GM18502 (cell line): ENCODE measurements at regions not wholly inside any gene's neighbourhood (a gene's known extent, or its start where the extent isn't known, plus 50 kb on each side); places are given as distances from the start of the nearest gene placed in this dataset.
"Not testable (repeated sequence)": the region's sequence is repeated elsewhere in the genome, so short reads cannot be mapped to it uniquely, and the experiment has no call there.

Experiments
- ATAC-seq: cut with Tn5 transposase; IDR thresholded peaks from one replicate; pipeline ENCODE4 v1.9.1; 2021; ENCODE audit warnings: mild to moderate bottlenecking; ENCODE audit not compliant: unreplicated experiment, poor library complexity

- no peak for ATAC-seq
Observed at GRCh38 chr3:95758707-95759106, 1055.7 kb upstream of the EPHA6 start.

- ATAC-seq = no peak
Observed at GRCh38 chr3:95759614-95760301, 1054.6 kb upstream of the EPHA6 start.

GRCh38 chr3:95775486-95776094 is 1038.8 kb upstream of the EPHA6 start:
- no peak for ATAC-seq

- no peak for ATAC-seq
Observed at GRCh38 chr3:95781598-95781997, 1032.8 kb upstream of the EPHA6 start.

DNA sequence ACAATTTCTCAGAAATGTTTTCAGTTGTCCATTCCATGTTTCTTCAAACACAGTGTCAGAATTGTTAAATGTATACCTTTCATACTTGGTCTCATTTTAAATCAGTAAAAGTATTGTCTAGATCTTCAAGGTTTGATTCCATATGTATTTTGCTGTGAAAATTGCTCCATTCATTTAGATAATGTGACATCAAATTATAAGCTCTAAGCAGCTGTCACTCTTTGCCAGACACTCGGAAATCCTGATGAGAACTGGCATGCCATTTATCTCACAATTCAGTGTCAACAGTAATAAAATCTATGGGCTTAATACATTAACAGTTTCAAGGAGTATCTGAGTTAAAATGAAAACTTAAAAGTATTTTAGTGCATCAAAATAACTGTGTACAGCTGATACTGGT is 1025.3 kb upstream of the EPHA6 start:
- ATAC-seq = no peak

DNA sequence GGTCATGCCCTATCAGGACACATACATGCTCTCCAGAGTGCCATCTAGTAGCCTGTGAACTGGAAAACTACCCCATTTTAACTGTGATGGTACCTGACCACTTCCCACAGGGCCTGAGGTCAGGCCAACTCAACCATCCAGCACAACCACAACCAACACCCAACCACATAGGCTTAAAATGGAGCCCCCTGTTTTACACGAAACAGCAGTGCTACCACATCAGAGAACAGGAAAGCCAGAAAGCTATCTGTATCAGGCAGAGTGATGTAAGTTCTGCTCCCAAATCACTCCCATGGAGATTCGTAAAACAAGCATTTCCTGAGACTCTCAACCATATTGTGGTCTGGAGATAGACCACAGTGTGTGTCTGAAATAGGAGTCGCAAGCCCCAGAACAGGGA is 1017.3 kb upstream of the EPHA6 start:
- no peak for ATAC-seq

DNA sequence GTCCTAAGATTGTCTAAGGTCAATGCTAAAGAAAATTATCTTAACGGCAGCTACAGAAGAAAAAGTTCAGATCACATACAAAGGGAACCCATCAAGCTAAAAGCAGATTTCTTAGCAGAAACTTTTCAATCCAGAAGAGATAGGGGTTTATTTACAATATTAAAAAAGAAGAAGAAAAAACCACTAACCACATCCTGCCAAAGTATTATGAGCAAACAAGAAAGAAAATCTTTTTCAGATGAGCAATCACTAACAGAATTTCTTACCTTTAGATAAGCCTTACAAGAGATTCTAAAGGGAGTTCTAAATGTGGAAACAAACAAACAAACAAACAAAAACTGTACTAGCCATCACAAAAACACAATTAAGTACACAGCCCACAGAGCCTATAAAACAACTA is 1015.8 kb upstream of the EPHA6 start:
- ATAC-seq = no peak

GRCh38 chr3:95810462-95810861 is 1003.9 kb upstream of the EPHA6 start:
- ATAC-seq = no peak

GRCh38 chr3:95813244-95813643 is 1001.1 kb upstream of the EPHA6 start:
- no peak for ATAC-seq

DNA sequence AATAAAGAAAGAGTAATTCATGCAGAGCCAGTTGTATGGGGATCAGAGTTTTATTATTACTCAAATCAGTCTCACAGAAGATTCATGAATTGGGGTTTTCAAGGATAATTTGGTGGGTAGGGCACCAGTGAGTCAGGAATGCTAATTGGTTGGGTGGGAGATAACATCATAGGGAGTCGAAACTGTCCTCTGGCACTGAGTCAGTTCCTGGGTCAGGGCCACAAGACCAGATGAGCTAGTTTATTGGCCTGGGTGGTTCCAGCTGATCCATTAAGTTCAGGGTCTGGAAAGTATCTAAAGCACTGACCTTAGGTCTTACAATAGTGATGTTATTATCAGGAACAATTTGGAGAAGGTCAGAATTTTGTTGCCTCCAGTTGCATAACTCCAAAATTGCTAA is 998.6 kb upstream of the EPHA6 start:
- no peak for ATAC-seq

- no peak for ATAC-seq
Observed at GRCh38 chr3:95826419-95826818, 988.0 kb upstream of the EPHA6 start.

GRCh38 chr3:95832146-95832545 is 982.2 kb upstream of the EPHA6 start:
- ATAC-seq = no peak

GRCh38 chr3:95860628-95861027 is 953.8 kb upstream of the EPHA6 start:
- not testable (repeated sequence) for ATAC-seq

GRCh38 chr3:95883801-95884200 is 930.6 kb upstream of the EPHA6 start:
- no peak for ATAC-seq

GRCh38 chr3:95886616-95887015 is 927.8 kb upstream of the EPHA6 start:
- ATAC-seq = no peak

DNA sequence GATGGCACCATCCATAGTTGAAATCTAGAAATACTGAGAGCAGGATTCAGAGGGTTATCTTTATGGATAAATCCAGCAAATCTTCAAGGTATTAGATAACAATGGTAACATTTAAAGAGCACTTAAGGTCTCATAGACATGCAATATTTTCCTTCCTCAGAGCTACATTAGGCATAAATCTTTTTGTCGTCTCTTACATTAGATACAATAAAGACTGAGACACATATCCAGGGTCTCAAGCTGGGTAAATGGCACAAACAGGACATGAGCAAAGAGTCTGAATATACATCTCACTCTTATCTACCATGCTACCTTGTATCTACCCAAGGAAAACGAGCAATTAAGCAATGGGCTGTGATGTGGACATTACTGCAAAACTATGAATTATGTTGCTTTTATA is 927.3 kb upstream of the EPHA6 start:
- no peak for ATAC-seq

- ATAC-seq = no peak
Observed at GRCh38 chr3:95894820-95895219, 919.6 kb upstream of the EPHA6 start.

GRCh38 chr3:95899494-95899893 is 914.9 kb upstream of the EPHA6 start:
- ATAC-seq = no peak

- ATAC-seq = no peak
Observed at GRCh38 chr3:95899911-95900310, 914.5 kb upstream of the EPHA6 start.

GRCh38 chr3:95901948-95902347 is 912.4 kb upstream of the EPHA6 start:
- no peak for ATAC-seq

- no peak for ATAC-seq
Observed at GRCh38 chr3:95905182-95905581, 909.2 kb upstream of the EPHA6 start.

DNA sequence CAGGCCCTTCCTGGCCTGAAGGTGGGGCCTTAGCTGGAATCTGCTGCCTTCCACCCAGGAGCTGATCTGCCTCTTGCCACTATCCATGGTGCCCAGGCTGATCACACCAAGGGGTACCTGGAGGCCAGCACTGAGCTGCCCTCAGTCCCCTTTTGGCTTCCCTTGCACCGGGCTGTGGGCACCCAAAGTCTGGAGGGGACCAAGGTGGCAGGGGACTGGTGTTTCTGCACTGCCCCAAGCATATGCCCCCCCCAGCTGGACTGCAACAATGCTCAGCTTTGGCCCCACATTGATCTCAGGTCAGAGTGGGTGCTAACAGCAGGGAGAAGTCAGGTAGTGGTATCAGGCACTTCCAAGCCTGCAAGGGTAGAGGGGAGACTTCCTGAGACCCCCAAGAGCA is 902.6 kb upstream of the EPHA6 start:
- no peak for ATAC-seq
